Left colon (tissue), 2 donors: ENCODE measurements at regions not wholly inside any gene's neighbourhood (a gene's known extent, or its start where the extent isn't known, plus 50 kb on each side); places are given as distances from the start of the nearest gene placed in this dataset.

Experiments used
- ATAC-seq: fragments of 200-7000 bp; cut with Tn5 transposase; one replicate; pipeline ENCODE4 v1.9.1; 2020; ENCODE audit warnings: mild to moderate bottlenecking, moderate library complexity
- DNase-seq, 2 donors: peaks; one replicate each; pipeline ENCODE4 v3.0.0-alpha.2; 2020
- intact Hi-C, 2 donors: fragments of 100-400 bp; cut with DNase I in 1 of 2; cut with micrococcal nuclease in 1 of 2; formaldehyde crosslinking; loops; one replicate each; pipeline versions ENCODE4 v1.11.2 to v1.14.0; 2022; cut with DNase I, micrococcal nuclease
- donor health status: DM: no; HTN: no; CAD: no.
- donor health status: DM: yes; HTN: yes; CAD: no.

- DNase-seq (no peak), ATAC-seq (peak; percentile 58)
- intact Hi-C loops: no loop called here
These were observed 84.0 kb upstream of the EYA2 start for GRCh38 chr20:46810448-46811223.

- ATAC-seq (peak; percentile 68), DNase-seq (peak; percentile 26 to 43)
- intact Hi-C loops: no loop called here
These were observed 83.2 kb upstream of the EYA2 start for GRCh38 chr20:46811224-46812084.

GRCh38 chr20:46814366-46815232, 80.0 kb upstream of the EYA2 start:
- intact Hi-C loops: no loop called here
- ATAC-seq (no peak), DNase-seq (no peak)

GRCh38 chr20:46816097-46816496, 78.5 kb upstream of the EYA2 start:
- no peak for ATAC-seq
- intact Hi-C loops: no loop called here

GRCh38 chr20:46816886-46817638, 77.6 kb upstream of the EYA2 start:
- intact Hi-C loops: no loop called here
- ATAC-seq (peak; percentile 56), DNase-seq (no peak)

More at GRCh38 chr20:46816097-46816496, 78.5 kb upstream of the EYA2 start:
- no peak for DNase-seq

GRCh38 chr20:46820682-46821081, 74.0 kb upstream of the EYA2 start:
- DNase-seq: peak; percentile 64 to 82
- intact Hi-C loops: no loop called here
- ATAC-seq: peak; percentile 73

- DNase-seq (peak; percentile 64 to 86), ATAC-seq (peak; percentile 89)
- intact Hi-C loops: no loop called here
These were observed 71.3 kb upstream of the EYA2 start for GRCh38 chr20:46823271-46823751.

- ATAC-seq (no peak), DNase-seq (no peak)
- intact Hi-C loops: no loop called here
These were observed 70.9 kb upstream of the EYA2 start for GRCh38 chr20:46823753-46824152.

- ATAC-seq (no peak), DNase-seq (no peak)
- intact Hi-C loops: no loop called here
These were observed 68.2 kb upstream of the EYA2 start for GRCh38 chr20:46826343-46826984.

- ATAC-seq (no peak), DNase-seq (no peak)
- intact Hi-C loops: no loop called here
These were observed 66.8 kb upstream of the EYA2 start for GRCh38 chr20:46827718-46828458.

- no peak for ATAC-seq
- intact Hi-C loops: no loop called here
- DNase-seq: no peak
These were observed 66.2 kb upstream of the EYA2 start for GRCh38 chr20:46828471-46828870.

- intact Hi-C loops: no loop called here
- no peak for DNase-seq
- peak; percentile 63 for ATAC-seq
These were observed 63.6 kb upstream of the EYA2 start for GRCh38 chr20:46830886-46831632.

GRCh38 chr20:46831633-46832011, 63.0 kb upstream of the EYA2 start:
- DNase-seq: no peak
- intact Hi-C loops: no loop called here
- no peak for ATAC-seq

- no peak for ATAC-seq
- intact Hi-C loops: no loop called here
- DNase-seq: no peak
These were observed 62.1 kb upstream of the EYA2 start for GRCh38 chr20:46832555-46832954.

GRCh38 chr20:46833360-46833759, 61.3 kb upstream of the EYA2 start:
- intact Hi-C loops: no loop called here
- DNase-seq: no peak
- no peak for ATAC-seq

GRCh38 chr20:46835418-46835817, 59.2 kb upstream of the EYA2 start:
- ATAC-seq (no peak), DNase-seq (no peak)
- intact Hi-C loops: no loop called here

- intact Hi-C loops: no loop called here
These were observed 57.6 kb upstream of the EYA2 start for GRCh38 chr20:46837083-46837482.

More at GRCh38 chr20:46837083-46837482, 57.6 kb upstream of the EYA2 start:
- no peak for ATAC-seq
- no peak for DNase-seq
